GM10847 (cell line): ENCODE measurements at regions not wholly inside any gene's neighbourhood (a gene's known extent, or its start where the extent isn't known, plus 50 kb on each side); places are given as distances from the start of the nearest gene placed in this dataset.

Source experiments
- POLR2A ChIP-seq: IDR thresholded peaks from 2 replicates; pipeline ENCODE4 v1.6.1; 2011; ENCODE audit not compliant: insufficient read length; ENCODE audit errors: extremely low read depth

GRCh38 chr22:22738959-22739585, 94.7 kb downstream of the GGTLC2 start:
- no peak for TF ChIP-seq POLR2A

GRCh38 chr22:22740560-22741276, 96.3 kb downstream of the GGTLC2 start:
- no peak for TF ChIP-seq POLR2A

DNA sequence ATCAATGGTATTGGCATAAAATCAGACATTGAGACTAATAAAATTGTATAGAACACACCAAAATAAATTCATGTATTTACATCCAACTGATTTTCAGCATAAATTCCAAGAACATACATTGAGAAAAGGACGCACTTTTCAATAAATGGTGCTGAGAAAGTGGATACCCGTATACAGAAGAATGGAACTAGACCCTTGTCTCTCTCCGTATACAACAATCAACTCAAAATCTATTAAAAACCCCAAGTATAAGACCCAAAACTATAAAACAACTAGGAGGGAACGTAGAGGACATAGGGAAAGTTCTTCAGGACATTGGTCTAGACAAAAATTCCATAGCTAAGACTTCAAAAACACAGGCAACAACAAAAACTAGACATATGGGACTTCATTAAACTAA, 97.4 kb downstream of the GGTLC2 start:
- no peak for TF ChIP-seq POLR2A

GRCh38 chr22:22742641-22743040, 98.2 kb downstream of the GGTLC2 start:
- TF ChIP-seq POLR2A, result no peak

GRCh38 chr22:22743128-22743760, 98.8 kb downstream of the GGTLC2 start:
- no peak for TF ChIP-seq POLR2A

- TF ChIP-seq POLR2A, result no peak
Measured at GRCh38 chr22:22744412-22745224, 100.2 kb downstream of the GGTLC2 start.

- TF ChIP-seq POLR2A, result no peak
Measured at GRCh38 chr22:22745225-22746060, 101.0 kb downstream of the GGTLC2 start.

DNA sequence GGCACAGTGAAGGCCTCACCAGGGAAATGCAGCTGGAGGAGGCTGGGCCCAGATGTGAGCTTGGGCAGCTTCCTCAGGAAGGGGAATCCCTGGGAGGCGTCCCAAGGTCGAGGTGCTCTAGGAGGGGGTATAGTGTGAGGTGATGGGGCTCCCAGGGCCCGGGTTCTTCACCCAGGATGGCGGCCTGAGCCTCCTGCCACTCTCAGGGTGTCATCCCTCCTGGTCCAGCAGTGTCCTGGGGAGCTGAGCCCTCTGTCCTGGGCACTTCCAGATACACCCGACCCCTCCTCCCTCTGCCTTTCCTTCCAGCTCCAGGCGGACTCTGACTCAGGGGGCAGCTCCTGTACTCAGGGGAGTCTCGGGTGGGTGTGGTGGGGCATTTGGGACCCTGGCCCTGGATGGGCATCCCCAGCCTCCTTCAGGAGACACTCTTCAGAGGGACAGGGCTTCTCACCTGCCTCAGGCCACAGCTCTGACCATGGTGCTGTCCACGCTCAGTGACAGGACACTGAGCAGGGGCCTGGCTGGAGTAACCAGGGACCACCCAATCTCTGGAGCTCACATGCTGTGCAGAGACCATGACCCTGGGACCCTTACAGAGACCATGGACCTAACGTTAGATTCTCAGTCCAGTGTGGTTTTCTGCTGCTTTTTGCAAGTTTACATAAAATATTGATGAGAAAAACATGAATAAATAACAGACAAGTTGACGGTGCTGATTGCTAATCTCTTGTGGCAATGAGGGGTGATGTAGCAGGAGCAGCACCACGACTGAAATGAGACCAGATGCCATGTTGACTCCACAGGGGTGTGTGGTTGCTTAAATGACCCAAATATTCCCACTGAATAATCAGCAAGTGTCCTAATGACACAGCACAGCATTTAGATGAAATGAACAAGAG, 101.9 kb downstream of the GGTLC2 start:
- no peak for TF ChIP-seq POLR2A

GRCh38 chr22:22746963-22747933, 102.8 kb downstream of the GGTLC2 start:
- peak; percentile 27 for TF ChIP-seq POLR2A

GRCh38 chr22:22748297-22748743, 103.9 kb downstream of the GGTLC2 start:
- no peak for TF ChIP-seq POLR2A

DNA sequence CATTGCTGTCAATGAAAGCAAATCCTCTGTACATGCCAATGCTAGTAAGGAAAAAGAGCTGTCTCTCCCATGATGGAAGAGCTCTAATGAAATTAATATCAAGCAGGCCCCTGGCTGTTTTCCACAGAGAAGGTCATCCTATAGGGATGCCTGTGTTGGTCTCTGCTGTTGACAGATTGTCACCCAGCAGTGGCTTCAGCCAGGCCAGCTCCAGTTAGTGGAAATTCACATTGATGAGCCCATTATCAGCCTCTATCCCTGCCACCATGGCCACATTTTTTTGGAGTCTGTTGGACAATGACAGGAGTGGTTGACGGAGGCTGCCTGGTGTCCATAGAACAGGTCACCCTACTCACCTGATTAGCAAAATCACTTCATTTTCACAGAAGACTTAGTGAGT, 104.3 kb downstream of the GGTLC2 start:
- no peak for TF ChIP-seq POLR2A

GRCh38 chr22:22749167-22749758, 104.8 kb downstream of the GGTLC2 start:
- TF ChIP-seq POLR2A, result no peak
